Keratinocyte (primary cell): ENCODE measurements at regions not wholly inside any gene's neighbourhood (a gene's known extent, or its start where the extent isn't known, plus 50 kb on each side); places are given as distances from the start of the nearest gene placed in this dataset.
A peak's percentile ranks its signal among the peaks of the same experiment; 100 is the strongest.

Experiments used
- DNase-seq: peaks from one replicate; pipeline ENCODE4 v3.0.0-alpha.2; 2011; ENCODE audit warnings: low read depth, missing footprints, low spot score
- FAIRE-seq: peaks from 2 replicates; lab custom pipeline; 2011; peaks lifted over from hg19 to GRCh38; lab: Jason Lieb, UNC
- H2AFZ ChIP-seq: 2 replicates; pipeline ENCODE4 v1.6.0; 2012; ENCODE audit warnings: low read length, control low read depth, inconsistent platforms; ENCODE audit not compliant: control insufficient read depth
- H3K27ac ChIP-seq: 2 replicates; pipeline ENCODE4 v1.5.1; 2011; ENCODE audit warnings: low read length; ENCODE audit not compliant: control insufficient read depth, insufficient read depth
- H3K27me3 ChIP-seq: 3 replicates; pipeline ENCODE4 v1.6.0; 2011; ENCODE audit warnings: low read length; ENCODE audit not compliant: control insufficient read depth, insufficient read depth; ENCODE audit errors: extremely low read depth
- H3K36me3 ChIP-seq, 2 experiments: 2 replicates in 1 of 2; 3 replicates in 1 of 2; pipeline ENCODE4 v1.5.1; 2011; ENCODE audit warnings: low read length in 2 of 2, mild to moderate bottlenecking in 1 of 2; ENCODE audit not compliant: control insufficient read depth in 2 of 2, insufficient read depth in 2 of 2; ENCODE audit errors: extremely low read depth in 1 of 2
- H3K4me1 ChIP-seq: 3 replicates; pipeline ENCODE4 v1.5.1; 2011; ENCODE audit warnings: low read length; ENCODE audit not compliant: control insufficient read depth, insufficient read depth; ENCODE audit errors: extremely low read depth
- H3K4me2 ChIP-seq: 3 replicates; pipeline ENCODE4 v1.6.0; 2011; ENCODE audit warnings: low read depth, low read length; ENCODE audit not compliant: control insufficient read depth, insufficient read depth; ENCODE audit errors: extremely low read depth
- H3K4me3 ChIP-seq, 3 experiments: fragments of 200-600 bp in 1 of 3; sonication (generic) in 1 of 3; 2 replicates in 2 of 3; 3 replicates in 1 of 3; pipeline ENCODE4 v1.5.1; 2011 to 2016; ENCODE audit warnings: low read length in 3 of 3, mild to moderate bottlenecking in 3 of 3, control low read depth in 2 of 3, inconsistent platforms in 1 of 3, low read depth in 1 of 3, mixed read lengths in 1 of 3, mixed run types in 1 of 3, moderate library complexity in 1 of 3; ENCODE audit not compliant: control insufficient read depth in 2 of 3, insufficient read depth in 2 of 3; ENCODE audit errors: extremely low read depth in 1 of 3
- H3K79me2 ChIP-seq: 2 replicates; pipeline ENCODE4 v1.6.0; 2012; ENCODE audit warnings: low read length; ENCODE audit not compliant: control insufficient read depth, insufficient read depth
- H3K9ac ChIP-seq: 3 replicates; pipeline ENCODE4 v1.6.0; 2011; ENCODE audit warnings: low read length; ENCODE audit not compliant: control insufficient read depth, insufficient read depth; ENCODE audit errors: extremely low read depth
- H3K9me1 ChIP-seq: 3 replicates; pipeline ENCODE4 v1.6.0; 2011; ENCODE audit warnings: low read length; ENCODE audit not compliant: control insufficient read depth, insufficient read depth; ENCODE audit errors: extremely low read depth
- H3K9me3 ChIP-seq: 2 replicates; pipeline ENCODE4 v1.5.1; 2012; ENCODE audit warnings: low read depth, low read length; ENCODE audit not compliant: control insufficient read depth
- H4K20me1 ChIP-seq: 3 replicates; pipeline ENCODE4 v1.6.0; 2011; ENCODE audit warnings: low read length; ENCODE audit not compliant: control insufficient read depth, insufficient read depth; ENCODE audit errors: extremely low read depth
- CTCF ChIP-seq, 3 experiments: IDR thresholded peaks in 1 of 3; conservative IDR thresholded peaks in 1 of 3; optimal IDR thresholded peaks in 1 of 3; 2 replicates in 2 of 3; 3 replicates in 1 of 3; pipeline versions ENCODE3 to v1.5.1; 2011; ENCODE audit warnings: low read length in 3 of 3, mild to moderate bottlenecking in 3 of 3, moderate library complexity in 2 of 3, control low read depth in 1 of 3, inconsistent platforms in 1 of 3; ENCODE audit not compliant: insufficient read depth in 2 of 3; ENCODE audit errors: extremely low read depth in 1 of 3
- EZH2 ChIP-seq: IDR thresholded peaks from one replicate; pipeline ENCODE4 v1.6.1; 2012; ENCODE audit warnings: inconsistent platforms, mild to moderate bottlenecking, low read length, moderate library complexity
- dilution Hi-C: fragments of 300-500 bp; cut with MboI; formaldehyde crosslinking; loops from one replicate; pipeline ENCODE4 v1.7.0; 2020; ENCODE audit warnings: low sequenced_read_pairs; ENCODE audit not compliant: extremely low pct_ligation_motif_present

GRCh38 chr5:111836426-111836825 lies 79.4 kb upstream of the NREP start:
- H3K9me3 ChIP-seq: no peaks in the 10 kb centered on the region
- dilution Hi-C loops: no loop called here
- no peak for TF ChIP-seq EZH2
- no peak overlapping the region for H2AFZ ChIP-seq
- peaks cover 2% of the 10 kb centered on the region for H3K4me1 ChIP-seq
- no peak overlapping the region for H3K4me3 ChIP-seq
- DNase-seq (no peak), FAIRE-seq (no peak)
- no peaks in the 10 kb centered on the region for H3K36me3 ChIP-seq
- no peak overlapping the region for H3K4me2 ChIP-seq
- H3K27me3 ChIP-seq: peaks cover 13% of the 10 kb centered on the region
- no peaks in the 10 kb centered on the region for H3K79me2 ChIP-seq
- no peaks in the 10 kb centered on the region for H3K9me1 ChIP-seq
- H4K20me1 ChIP-seq: no peaks in the 10 kb centered on the region
- H3K27ac ChIP-seq: no peak overlapping the region
- no peak overlapping the region for H3K9ac ChIP-seq

DNA sequence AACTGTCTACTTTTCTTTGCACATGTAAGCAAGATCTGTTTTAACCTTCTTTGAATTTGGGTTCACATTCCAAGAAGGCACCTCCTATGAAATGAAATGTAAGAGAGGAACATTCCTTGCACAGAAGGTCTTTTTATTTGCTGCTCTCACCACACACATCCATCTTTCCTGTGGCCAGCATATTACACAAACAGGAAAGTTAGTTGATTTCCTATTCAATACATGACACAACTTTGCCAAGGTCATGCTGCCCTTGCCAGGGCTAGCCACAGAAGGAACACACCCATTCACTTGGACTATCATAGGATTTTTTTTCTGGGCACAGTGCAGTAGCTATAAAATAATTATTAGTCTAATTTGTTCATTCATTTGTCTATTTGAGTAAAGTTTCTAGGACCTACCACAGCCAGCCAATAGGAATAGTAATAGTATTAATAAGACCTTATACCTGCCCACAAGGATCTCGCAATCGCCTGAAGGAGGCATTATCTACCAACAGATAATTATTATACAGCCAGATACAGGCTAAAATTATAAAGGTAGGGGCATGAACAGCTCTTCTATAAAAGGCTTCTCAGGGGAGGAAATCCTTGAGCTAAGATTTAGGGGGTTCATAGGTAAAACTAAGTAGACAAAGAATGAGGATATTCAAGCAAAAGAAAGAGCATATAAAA lies 78.1 kb upstream of the NREP start:
- H3K27ac ChIP-seq: no peak overlapping the region
- no peaks in the 10 kb centered on the region for H3K79me2 ChIP-seq
- DNase-seq (no peak), FAIRE-seq (no peak)
- H3K4me1 ChIP-seq: peaks cover 14% of the 10 kb centered on the region
- H3K9me1 ChIP-seq: no peaks in the 10 kb centered on the region
- H3K9me3 ChIP-seq: no peaks in the 10 kb centered on the region
- no peak overlapping the region for H3K4me3 ChIP-seq
- no peaks in the 10 kb centered on the region for H4K20me1 ChIP-seq
- peak in 1 of 3 experiments; percentile 9 for TF ChIP-seq CTCF (optimal IDR thresholded peaks at IDR 0.05 in 1 of 3, IDR thresholded peaks at IDR 0.05 in 1 of 3, conservative IDR thresholded peaks at IDR 0.05 in 1 of 3; ENCODE audit: extremely low read depth in 1 of 3, insufficient read depth in 2 of 3, low read length in 3 of 3)
- no peak for TF ChIP-seq EZH2
- dilution Hi-C loops: no loop called here
- peaks cover 13% of the 10 kb centered on the region for H3K27me3 ChIP-seq
- H3K4me2 ChIP-seq: no peak overlapping the region
- H3K36me3 ChIP-seq: no peaks in the 10 kb centered on the region
- no peak overlapping the region for H3K9ac ChIP-seq
- no peak overlapping the region for H2AFZ ChIP-seq

- DNase-seq: peak; percentile 99
- Histone ChIP-seq H2AFZ (no peak overlapping the region), H3K9me3 (no peaks in the 10 kb centered on the region), H4K20me1 (no peaks in the 10 kb centered on the region), H3K4me2 (peak overlapping the region; percentile 65), H3K27me3 (peaks cover 13% of the 10 kb centered on the region), H3K4me3 (no peak overlapping the region), H3K9ac (peak overlapping the region; percentile 57), H3K9me1 (no peaks in the 10 kb centered on the region), H3K27ac (peak overlapping the region; percentile 85), H3K79me2 (no peaks in the 10 kb centered on the region), H3K4me1 (peaks cover 26% of the 10 kb centered on the region), H3K36me3 (no peaks in the 10 kb centered on the region)
- FAIRE-seq: peak; percentile 98
- dilution Hi-C loops: no loop called here
- TF ChIP-seq CTCF (optimal IDR thresholded peaks at IDR 0.05 in 1 of 3, IDR thresholded peaks at IDR 0.05 in 1 of 3, conservative IDR thresholded peaks at IDR 0.05 in 1 of 3; ENCODE audit: extremely low read depth in 1 of 3, insufficient read depth in 2 of 3, low read length in 3 of 3) (no peak), EZH2 (no peak)
These were observed 73.3 kb upstream of the NREP start for GRCh38 chr5:111830333-111830732.
